ENCODE measurements at regions not wholly inside any gene's neighbourhood (a gene's known extent, or its start where the extent isn't known, plus 50 kb on each side); places are given as distances from the start of the nearest gene placed in this dataset.

DNA sequence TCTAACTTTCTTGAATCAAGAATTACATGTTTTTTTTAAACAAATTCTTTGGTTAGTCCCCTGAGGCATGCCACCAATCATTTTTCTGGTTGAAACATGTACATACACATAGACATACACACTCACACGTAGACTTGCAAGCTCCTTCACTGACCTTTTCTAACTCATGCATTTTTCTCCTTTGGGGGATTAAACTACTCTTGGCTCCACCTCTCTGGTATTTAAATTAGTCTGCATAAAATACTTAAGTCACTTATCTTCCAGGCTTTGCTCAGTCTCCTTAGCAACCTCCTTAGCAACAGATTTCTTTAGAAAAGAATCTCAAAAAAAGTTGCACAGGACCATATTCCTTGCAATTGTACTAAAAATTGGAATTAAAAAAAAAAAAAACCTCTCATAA, 440.9 kb upstream of the LRRC7 start:
- no peaks in the 10 kb centered on the region for H3K36me3 Mint-ChIP-seq
- H3K27ac Mint-ChIP-seq, result peak overlapping the region; percentile 47
- no peaks in the 10 kb centered on the region for H3K27me3 Mint-ChIP-seq (ENCODE audit: low read depth)
- TF ChIP-seq CTCF (IDR thresholded peaks at IDR 0.05; ENCODE audit: unreplicated experiment), result no peak
- H3K9me3 Mint-ChIP-seq, result no peaks in the 10 kb centered on the region
- H3K4me3 Mint-ChIP-seq, result no peak overlapping the region
- DNase-seq (ENCODE audit: low spot score in 2 of 2, unreplicated experiment in 2 of 2), result no peak
- peaks cover 38% of the 10 kb centered on the region for H3K4me1 Mint-ChIP-seq

GRCh38 chr1:69128204-69128603, 439.5 kb upstream of the LRRC7 start:
- Mint-ChIP-seq H3K27ac (no peak overlapping the region), H3K27me3 (ENCODE audit: low read depth) (no peaks in the 10 kb centered on the region), H3K36me3 (no peaks in the 10 kb centered on the region), H3K4me1 (peaks cover 42% of the 10 kb centered on the region), H3K9me3 (no peaks in the 10 kb centered on the region), H3K4me3 (no peak overlapping the region)
- TF ChIP-seq CTCF (IDR thresholded peaks at IDR 0.05; ENCODE audit: unreplicated experiment), result no peak
- no peak for DNase-seq (ENCODE audit: low spot score in 2 of 2, unreplicated experiment in 2 of 2)

GRCh38 chr1:69129538-69129937, 438.2 kb upstream of the LRRC7 start:
- DNase-seq (ENCODE audit: low spot score in 2 of 2, unreplicated experiment in 2 of 2), result no peak
- no peak for TF ChIP-seq CTCF (IDR thresholded peaks at IDR 0.05; ENCODE audit: unreplicated experiment)
- Mint-ChIP-seq H3K27ac (peak overlapping the region; percentile 35), H3K9me3 (no peaks in the 10 kb centered on the region), H3K4me1 (peaks cover 46% of the 10 kb centered on the region), H3K4me3 (no peak overlapping the region), H3K36me3 (no peaks in the 10 kb centered on the region), H3K27me3 (ENCODE audit: low read depth) (no peaks in the 10 kb centered on the region)

GRCh38 chr1:69138172-69138571, 429.6 kb upstream of the LRRC7 start:
- Mint-ChIP-seq H3K36me3 (no peaks in the 10 kb centered on the region), H3K9me3 (peaks cover 27% of the 10 kb centered on the region), H3K4me1 (peaks cover 4% of the 10 kb centered on the region), H3K27me3 (ENCODE audit: low read depth) (no peaks in the 10 kb centered on the region), H3K27ac (no peak overlapping the region), H3K4me3 (no peak overlapping the region)
- DNase-seq (ENCODE audit: low spot score in 2 of 2, unreplicated experiment in 2 of 2), result no peak
- no peak for TF ChIP-seq CTCF (IDR thresholded peaks at IDR 0.05; ENCODE audit: unreplicated experiment)

- no peaks in the 10 kb centered on the region for H3K27me3 Mint-ChIP-seq (ENCODE audit: low read depth)
- no peak for TF ChIP-seq CTCF (IDR thresholded peaks at IDR 0.05; ENCODE audit: unreplicated experiment)
- H3K9me3 Mint-ChIP-seq, result peaks cover 27% of the 10 kb centered on the region
- H3K27ac Mint-ChIP-seq, result no peak overlapping the region
- no peak overlapping the region for H3K4me3 Mint-ChIP-seq
- H3K4me1 Mint-ChIP-seq, result no peaks in the 10 kb centered on the region
- no peaks in the 10 kb centered on the region for H3K36me3 Mint-ChIP-seq
- DNase-seq (ENCODE audit: low spot score in 2 of 2, unreplicated experiment in 2 of 2), result no peak
Observed at GRCh38 chr1:69139007-69139406, 428.7 kb upstream of the LRRC7 start.

DNA sequence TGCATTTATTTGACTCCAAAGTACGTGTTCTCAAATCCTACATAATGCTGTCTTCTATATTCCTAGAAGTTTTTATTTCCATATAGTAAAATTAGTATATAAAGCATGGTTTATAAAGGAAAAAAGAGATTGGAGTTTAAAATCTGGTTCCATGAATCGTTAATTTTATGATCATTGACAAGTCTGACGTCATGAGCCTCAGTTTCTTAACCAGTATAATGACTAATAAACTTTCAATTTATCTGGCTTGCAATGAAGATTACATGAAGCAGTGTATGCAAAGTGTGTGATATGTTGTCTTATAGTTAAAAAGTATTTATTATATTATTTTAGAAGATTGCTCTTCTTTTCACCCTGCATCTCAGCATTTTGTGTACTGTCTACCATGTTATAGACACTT, 421.4 kb upstream of the LRRC7 start:
- H3K27ac Mint-ChIP-seq, result no peak overlapping the region
- DNase-seq (ENCODE audit: low spot score in 2 of 2, unreplicated experiment in 2 of 2), result no peak
- no peaks in the 10 kb centered on the region for H3K27me3 Mint-ChIP-seq (ENCODE audit: low read depth)
- no peak overlapping the region for H3K4me3 Mint-ChIP-seq
- H3K36me3 Mint-ChIP-seq, result no peaks in the 10 kb centered on the region
- peaks cover 3% of the 10 kb centered on the region for H3K9me3 Mint-ChIP-seq
- peaks cover 4% of the 10 kb centered on the region for H3K4me1 Mint-ChIP-seq
- no peak for TF ChIP-seq CTCF (IDR thresholded peaks at IDR 0.05; ENCODE audit: unreplicated experiment)

Data from mesothelial cell of epicardium (in vitro differentiated cells).